OCI-LY3 (cell line): ENCODE measurements at regions not wholly inside any gene's neighbourhood (a gene's known extent, or its start where the extent isn't known, plus 50 kb on each side); places are given as distances from the start of the nearest gene placed in this dataset.

Experiments
- H2AFZ ChIP-seq: fragments of 200-600, 300-600 bp; shearing (Covaris generic); 2 replicates; pipeline ENCODE4 v1.6.0; 2014; ENCODE audit warnings: antibody characterized with exemption, low read depth, low read length
- H3K27ac ChIP-seq: fragments of 200-600, 300-600 bp; sonication (generic); 2 replicates; pipeline ENCODE4 v1.5.1; 2014; ENCODE audit warnings: mild to moderate bottlenecking, low read length, moderate library complexity, mixed read lengths
- H3K27me3 ChIP-seq: fragments of 200-600, 300-600 bp; sonication (generic); 2 replicates; pipeline ENCODE4 v1.6.1; 2014; ENCODE audit warnings: low read depth, low read length, mixed read lengths
- H3K36me3 ChIP-seq: fragments of 200-600, 300-600 bp; sonication (generic); replicated peaks from 2 replicates; pipeline ENCODE3; 2014; ENCODE audit warnings: low read depth, low read length, mixed read lengths
- H3K4me1 ChIP-seq: fragments of 300-600, 200-600 bp; sonication (generic); 2 replicates; pipeline ENCODE4 v1.6.1; 2014; ENCODE audit warnings: low read length, mixed read lengths
- H3K4me2 ChIP-seq: fragments of 200-600, 300-600 bp; sonication (generic); 2 replicates; pipeline ENCODE4 v1.6.1; 2014; ENCODE audit warnings: low read length, mixed read lengths
- H3K4me3 ChIP-seq: fragments of 300-600, 200-600 bp; sonication (generic); 2 replicates; pipeline ENCODE4 v1.5.1; 2014; ENCODE audit warnings: antibody characterized with exemption, mild to moderate bottlenecking, low read length, moderate library complexity
- H3K79me2 ChIP-seq: fragments of 300-600, 200-600 bp; shearing (Covaris generic); 2 replicates; pipeline ENCODE4 v1.6.1; 2014; ENCODE audit warnings: mild to moderate bottlenecking, low read length, mixed read lengths
- H3K9ac ChIP-seq: fragments of 300-600, 200-600 bp; shearing (Covaris generic); 2 replicates; pipeline ENCODE4 v1.6.0; 2014; ENCODE audit warnings: mild to moderate bottlenecking, low read length, moderate library complexity
- H3K9me3 ChIP-seq: fragments of 200-600, 300-600 bp; shearing (Covaris generic); 2 replicates; pipeline ENCODE4 v1.6.1; 2014; ENCODE audit warnings: low read length, mixed read lengths; ENCODE audit not compliant: insufficient read depth
- H4K20me1 ChIP-seq: fragments of 200-600, 300-600 bp; sonication (generic); 2 replicates; pipeline ENCODE4 v1.6.1; 2016; ENCODE audit warnings: low read length, mixed read lengths; ENCODE audit not compliant: insufficient read depth
- CTCF ChIP-seq: fragments of 200-600, 300-600 bp; sonication (generic); IDR thresholded peaks from 2 replicates; pipeline ENCODE4 v1.5.1; 2014; ENCODE audit warnings: antibody characterized with exemption, low read length, low read depth
- EZH2phosphoT487 ChIP-seq: fragments of 200-600 bp; shearing (Covaris generic); IDR thresholded peaks from 2 replicates; pipeline ENCODE4 v1.6.1; 2018; ENCODE audit warnings: antibody characterized with exemption, mixed run types, low read depth

- H3K4me2 ChIP-seq: no peak overlapping the region
- H3K27ac ChIP-seq: no peak overlapping the region
- no peak overlapping the region for H2AFZ ChIP-seq
- H3K27me3 ChIP-seq: peaks cover 3% of the 10 kb centered on the region; the same call in 1 of the 2 replicates
- no peaks in the 10 kb centered on the region for H3K9me3 ChIP-seq
- no peak overlapping the region for H3K4me3 ChIP-seq
- H4K20me1 ChIP-seq: no peaks in the 10 kb centered on the region
- H3K36me3 ChIP-seq: no peaks in the 10 kb centered on the region
- H3K9ac ChIP-seq: no peak overlapping the region
- TF ChIP-seq EZH2phosphoT487 (no peak), CTCF (no peak)
- H3K4me1 ChIP-seq: no peaks in the 10 kb centered on the region
- no peaks in the 10 kb centered on the region for H3K79me2 ChIP-seq
Measured at GRCh38 chr9:85246541-85246940, 495.2 kb downstream of the AGTPBP1 start.

- Histone ChIP-seq H3K9ac (no peak overlapping the region), H3K4me2 (no peak overlapping the region)
Measured at GRCh38 chr9:85244856-85245255, 496.9 kb downstream of the AGTPBP1 start.

GRCh38 chr9:85243977-85244376 lies 497.8 kb downstream of the AGTPBP1 start:
- no peaks in the 10 kb centered on the region for H3K9me3 ChIP-seq
- TF ChIP-seq CTCF: no peak
- TF ChIP-seq EZH2phosphoT487: no peak
- no peaks in the 10 kb centered on the region for H3K79me2 ChIP-seq
- H4K20me1 ChIP-seq: no peaks in the 10 kb centered on the region
- H3K4me3 ChIP-seq: no peak overlapping the region
- H3K9ac ChIP-seq: no peak overlapping the region
- H2AFZ ChIP-seq: no peak overlapping the region
- H3K27ac ChIP-seq: no peak overlapping the region
- H3K4me2 ChIP-seq: no peak overlapping the region
- peaks cover 10% of the 10 kb centered on the region; the same call in 1 of the 2 replicates for H3K27me3 ChIP-seq
- H3K4me1 ChIP-seq: no peaks in the 10 kb centered on the region
- no peaks in the 10 kb centered on the region for H3K36me3 ChIP-seq

More at GRCh38 chr9:85244856-85245255, 496.9 kb downstream of the AGTPBP1 start:
- Histone ChIP-seq H3K4me1 (no peaks in the 10 kb centered on the region), H3K79me2 (no peaks in the 10 kb centered on the region), H3K9me3 (no peaks in the 10 kb centered on the region), H3K27me3 (peaks cover 3% of the 10 kb centered on the region; the same call in 1 of the 2 replicates), H2AFZ (no peak overlapping the region), H3K36me3 (no peaks in the 10 kb centered on the region), H3K27ac (no peak overlapping the region), H4K20me1 (no peaks in the 10 kb centered on the region), H3K4me3 (no peak overlapping the region)
- TF ChIP-seq EZH2phosphoT487: no peak
- no peak for TF ChIP-seq CTCF

GRCh38 chr9:85237478-85237877 lies 504.3 kb downstream of the AGTPBP1 start:
- peaks cover 14% of the 10 kb centered on the region; the same call in 1 of the 2 replicates for H3K27me3 ChIP-seq
- H3K4me3 ChIP-seq: no peak overlapping the region
- no peak overlapping the region for H3K9ac ChIP-seq
- H3K79me2 ChIP-seq: no peaks in the 10 kb centered on the region
- TF ChIP-seq EZH2phosphoT487 (no peak), CTCF (no peak)
- no peak overlapping the region for H3K27ac ChIP-seq
- H2AFZ ChIP-seq: no peak overlapping the region
- H3K36me3 ChIP-seq: no peaks in the 10 kb centered on the region
- no peaks in the 10 kb centered on the region for H4K20me1 ChIP-seq
- H3K4me2 ChIP-seq: no peak overlapping the region
- no peaks in the 10 kb centered on the region for H3K4me1 ChIP-seq
- no peaks in the 10 kb centered on the region for H3K9me3 ChIP-seq
